Panc1 (cell line): ENCODE measurements at regions not wholly inside any gene's neighbourhood (a gene's known extent, or its start where the extent isn't known, plus 50 kb on each side); places are given as distances from the start of the nearest gene placed in this dataset.

Source experiments
- ATAC-seq: fragments of 200-7000 bp; cut with Tn5 transposase; 2 replicates; pipeline ENCODE4 v1.9.1; 2020; ENCODE audit warnings: mild to moderate bottlenecking, moderate library complexity
- BruUV-seq: library from RNA; stranded (reverse); fragments of 400-500 nt; replicated peaks from 2 replicates; lab custom pipeline; 2021; lab: Mats Ljungman, UMichigan
- CTCF ChIA-PET: fragments of 300-600 bp; sonication (Branson Sonifier 250); formaldehyde crosslinking; loops from one replicate; lab custom pipeline; 2022; ENCODE audit warnings: antibody characterized with exemption; lab: Charles Lee
- POLR2A ChIA-PET: fragments of 300-600 bp; sonication (Branson Sonifier 250); formaldehyde crosslinking; loops from one replicate; lab custom pipeline; 2022; ENCODE audit warnings: antibody characterized with exemption; lab: Charles Lee
- DNase-seq: peaks from one replicate; pipeline ENCODE4 v3.0.0-alpha.2; 2010; ENCODE audit warnings: low read depth, low spot score
- H3K27ac ChIP-seq: 2 replicates; pipeline ENCODE4 v1.5.1; 2011; ENCODE audit warnings: mild to moderate bottlenecking, low read length, inconsistent platforms
- H3K27me3 ChIP-seq: fragments of 200-500 bp; sonication (Bioruptor generic); 2 replicates; pipeline ENCODE4 v1.6.0; 2014; ENCODE audit warnings: low read length, inconsistent platforms; ENCODE audit not compliant: control insufficient read depth, insufficient read depth
- H3K36me3 ChIP-seq: fragments of 200-500 bp; sonication (Bioruptor generic); 2 replicates; pipeline ENCODE4 v1.5.1; 2014; ENCODE audit warnings: inconsistent platforms, mild to moderate bottlenecking, low read length, moderate library complexity; ENCODE audit not compliant: control insufficient read depth, insufficient read depth
- H3K4me1 ChIP-seq: 2 replicates; pipeline ENCODE4 v1.5.1; 2011; ENCODE audit warnings: inconsistent platforms, mild to moderate bottlenecking, low read length, moderate library complexity; ENCODE audit not compliant: control insufficient read depth, insufficient read depth
- H3K4me3 ChIP-seq, 2 experiments: 2 replicates each; pipeline ENCODE4 v1.5.1; 2011 to 2012; ENCODE audit warnings: low read depth in 2 of 2, low read length in 2 of 2, mild to moderate bottlenecking in 2 of 2, inconsistent platforms in 1 of 2, moderate library complexity in 1 of 2
- H3K9me3 ChIP-seq: fragments of 200-500 bp; sonication (Bioruptor generic); 2 replicates; pipeline ENCODE4 v1.5.1; 2014; ENCODE audit warnings: low read depth, mild to moderate bottlenecking, inconsistent platforms, low read length, moderate library complexity; ENCODE audit not compliant: control insufficient read depth, insufficient read depth
- CTCF ChIP-seq: fragments of 450-650 bp; IDR thresholded peaks from 2 replicates; pipeline ENCODE4 v1.5.1; 2017; ENCODE audit warnings: mild to moderate bottlenecking
- POLR2AphosphoS5 ChIP-seq: IDR thresholded peaks from 2 replicates; pipeline ENCODE4 v1.6.1; 2012; ENCODE audit warnings: mild to moderate bottlenecking, low read depth, low read length, moderate library complexity
- REST ChIP-seq, 2 experiments: IDR thresholded peaks; 2 replicates each; pipeline ENCODE4 v1.6.1; 2011 to 2012; ENCODE audit warnings: low read depth in 2 of 2, control low read depth in 1 of 2, low read length in 1 of 2, mild to moderate bottlenecking in 1 of 2, moderate library complexity in 1 of 2; ENCODE audit not compliant: insufficient read depth in 1 of 2
- SIN3A ChIP-seq: IDR thresholded peaks from 2 replicates; pipeline ENCODE4 v1.6.1; 2012; ENCODE audit warnings: low read depth, mild to moderate bottlenecking, low read length, moderate library complexity, borderline replicate concordance; ENCODE audit not compliant: insufficient read depth
- TCF7L2 ChIP-seq: IDR thresholded peaks from 2 replicates; pipeline ENCODE4 v1.6.1; 2011; ENCODE audit warnings: mild to moderate bottlenecking, low read depth, low read length, inconsistent platforms
- in situ Hi-C: cut with HindIII; loops from 2 replicates; pipeline ENCODE4 v1.10.0; 2016; ENCODE audit warnings: low sequenced_read_pairs, low pct_unique_long_range_greater_than_20kb
- intact Hi-C: fragments of 100-400 bp; cut with micrococcal nuclease; formaldehyde crosslinking; loops from one replicate; pipeline ENCODE4 v1.10.0; 2022; ENCODE audit not compliant: unreplicated experiment

DNA sequence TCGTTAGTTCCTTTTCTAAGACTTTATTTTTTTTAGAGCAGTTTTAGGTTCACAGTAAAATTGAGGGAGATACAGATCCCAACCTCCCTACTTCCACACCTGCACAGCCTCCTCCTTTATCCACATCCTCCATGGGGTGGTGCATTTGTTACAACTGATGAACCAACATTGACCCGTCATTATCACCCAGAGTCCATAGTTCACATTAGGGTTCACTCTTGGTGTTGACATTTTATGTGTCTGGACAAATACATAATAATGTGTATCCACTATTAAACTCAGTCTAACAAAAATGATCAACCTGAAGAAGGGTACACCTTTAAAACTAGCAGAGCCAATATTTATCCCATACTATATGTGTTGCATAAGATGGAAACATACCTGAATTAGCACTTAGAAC, 130.4 kb upstream of the CCDC28A start:
- ChIA-PET CTCF (no interaction called here), POLR2A (no interaction called here)
- H3K4me1 ChIP-seq = no peaks in the 10 kb centered on the region
- H3K27ac ChIP-seq = no peak overlapping the region
- DNase-seq (no peak), ATAC-seq (no peak)
- TF ChIP-seq REST (IDR thresholded peaks at IDR 0.05; ENCODE audit: insufficient read depth in 1 of 2, low read depth in 2 of 2, low read length in 1 of 2) (no peak), TCF7L2 (no peak), CTCF (no peak), SIN3A (no peak), POLR2AphosphoS5 (no peak)
- H3K36me3 ChIP-seq = no peaks in the 10 kb centered on the region
- H3K27me3 ChIP-seq = no peaks in the 10 kb centered on the region
- no peak overlapping the region for H3K4me3 ChIP-seq
- in situ Hi-C loops (no loop called here), intact Hi-C loops (no loop called here)
- no peaks in the 10 kb centered on the region for H3K9me3 ChIP-seq
- no TSS peak for BruUV-seq

DNA sequence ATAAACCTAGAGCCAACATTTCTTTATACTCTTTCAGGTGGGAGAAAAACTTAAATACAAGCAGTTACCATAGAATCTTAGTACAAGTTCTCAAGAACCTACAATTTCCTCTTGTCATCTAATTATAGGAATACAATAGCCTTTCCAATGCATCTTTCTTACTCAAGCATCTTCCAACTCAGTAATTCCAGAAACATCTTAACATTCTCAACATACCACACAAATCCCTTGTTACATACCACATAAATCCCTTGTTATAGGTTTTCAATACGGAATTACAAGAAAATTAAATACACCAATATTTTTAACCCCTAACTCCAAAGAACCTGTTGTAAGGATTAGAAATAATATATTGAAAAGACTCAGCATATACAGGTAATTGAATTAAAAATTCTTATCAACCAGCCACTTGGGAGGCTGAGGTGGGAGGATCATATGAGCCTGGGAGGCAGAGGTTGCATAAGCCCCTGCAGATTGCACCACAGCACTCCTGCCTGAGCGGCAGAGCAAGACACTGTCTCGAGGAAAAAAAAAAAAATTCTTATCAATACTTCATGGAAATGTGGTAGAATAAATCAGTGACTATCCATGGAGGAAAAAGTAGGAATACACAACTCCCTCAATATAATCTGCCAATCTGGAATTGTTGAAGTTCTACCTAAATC, 127.5 kb upstream of the CCDC28A start:
- no peak for DNase-seq
- ChIA-PET CTCF (no interaction called here), POLR2A (interaction anchor here (0.7 kb wide), 1 partner anchor 13 kb away, joined by 6 read pairs; no protein-coding TSS in a partner anchor)
- intact Hi-C loops = no loop called here
- H3K36me3 ChIP-seq = no peaks in the 10 kb centered on the region
- in situ Hi-C loops = no loop called here
- H3K9me3 ChIP-seq = no peaks in the 10 kb centered on the region
- no peaks in the 10 kb centered on the region for H3K4me1 ChIP-seq
- ATAC-seq = no peak
- no TSS peak for BruUV-seq
- H3K4me3 ChIP-seq = no peak overlapping the region
- TF ChIP-seq REST (IDR thresholded peaks at IDR 0.05; ENCODE audit: insufficient read depth in 1 of 2, low read depth in 2 of 2, low read length in 1 of 2) = no peak
- TF ChIP-seq TCF7L2 = no peak
- no peak for TF ChIP-seq CTCF
- no peak for TF ChIP-seq POLR2AphosphoS5
- TF ChIP-seq SIN3A = no peak
- H3K27ac ChIP-seq = no peak overlapping the region
- no peaks in the 10 kb centered on the region for H3K27me3 ChIP-seq
